Stimulated activated CD8-positive, alpha-beta memory T cell treated with anti-CD3 and anti-CD28 coated beads, Interleukin-4, amount 100 ng/mL, for 1 hour (primary cell): ENCODE measurements at regions not wholly inside any gene's neighbourhood (a gene's known extent, or its start where the extent isn't known, plus 50 kb on each side); places are given as distances from the start of the nearest gene placed in this dataset.
"Not testable (repeated sequence)": the region's sequence is repeated elsewhere in the genome, so short reads cannot be mapped to it uniquely, and the experiment has no call there.

Experiments used
- DNase-seq, 2 donors: peaks; one replicate each; pipeline ENCODE4 v3.0.0-alpha.2; 2020; ENCODE audit warnings: low read depth in 2 of 2, low spot score in 1 of 2

GRCh38 chr21:35508139-35508888, 459.2 kb upstream of the RUNX1 start:
- DNase-seq, result no peak

DNA sequence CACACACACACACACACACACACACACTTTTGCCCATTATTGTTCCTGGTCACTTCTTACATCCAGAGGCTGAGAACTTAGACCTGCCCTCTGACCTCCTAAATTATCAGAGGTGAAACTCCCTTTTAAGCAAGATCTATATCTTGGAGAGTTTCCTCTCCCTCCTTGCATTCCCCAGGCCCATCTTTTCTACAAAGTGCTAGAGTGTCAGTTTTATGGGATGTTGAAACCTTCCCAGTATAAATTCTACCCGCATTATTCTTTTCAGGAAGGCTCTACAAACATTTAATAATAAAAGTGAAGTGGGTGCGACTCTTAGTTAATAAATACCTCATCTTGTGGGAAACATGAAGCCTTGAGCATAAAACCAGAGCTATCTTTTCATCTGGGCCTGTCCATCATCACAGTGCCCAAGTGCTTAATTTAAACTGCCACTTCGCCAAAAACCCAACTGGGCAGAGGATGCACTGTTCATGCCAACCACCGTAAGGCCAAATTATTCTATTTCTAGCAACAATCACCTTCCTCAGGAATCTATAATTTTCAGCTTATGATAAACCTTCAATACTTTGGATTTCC, 458.2 kb upstream of the RUNX1 start:
- DNase-seq, result no peak

GRCh38 chr21:35506771-35507170, 457.7 kb upstream of the RUNX1 start:
- DNase-seq, result no peak

- DNase-seq, result no peak
Observed at GRCh38 chr21:35506352-35506751, 457.2 kb upstream of the RUNX1 start.

DNA sequence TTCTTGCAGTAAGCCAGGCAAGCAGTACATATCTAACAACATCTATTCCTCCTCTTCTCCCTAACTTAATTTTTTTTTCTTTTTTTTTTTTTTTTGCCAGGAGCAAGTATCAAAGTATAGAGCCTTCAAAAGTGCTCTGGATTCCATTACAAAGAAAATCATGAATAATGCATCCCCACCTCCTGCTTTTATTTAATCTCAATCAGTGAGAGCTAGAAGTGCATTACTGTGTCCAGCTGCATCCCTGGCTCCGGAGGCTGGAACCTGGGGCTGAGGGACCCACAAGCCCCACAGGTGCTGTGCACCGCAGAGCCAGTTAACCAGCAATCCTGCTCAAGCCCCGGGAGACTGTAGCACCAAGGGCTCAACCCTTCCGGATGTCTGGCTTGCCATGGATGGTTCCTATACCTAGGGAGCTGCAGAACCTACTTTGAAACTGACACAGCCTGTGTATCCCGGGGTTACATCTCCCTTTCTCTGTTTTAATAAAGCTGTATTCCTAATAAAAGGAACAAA, 455.9 kb upstream of the RUNX1 start:
- DNase-seq, result no peak

- DNase-seq, result no peak
Observed at GRCh38 chr21:35504277-35504676, 455.2 kb upstream of the RUNX1 start.

DNA sequence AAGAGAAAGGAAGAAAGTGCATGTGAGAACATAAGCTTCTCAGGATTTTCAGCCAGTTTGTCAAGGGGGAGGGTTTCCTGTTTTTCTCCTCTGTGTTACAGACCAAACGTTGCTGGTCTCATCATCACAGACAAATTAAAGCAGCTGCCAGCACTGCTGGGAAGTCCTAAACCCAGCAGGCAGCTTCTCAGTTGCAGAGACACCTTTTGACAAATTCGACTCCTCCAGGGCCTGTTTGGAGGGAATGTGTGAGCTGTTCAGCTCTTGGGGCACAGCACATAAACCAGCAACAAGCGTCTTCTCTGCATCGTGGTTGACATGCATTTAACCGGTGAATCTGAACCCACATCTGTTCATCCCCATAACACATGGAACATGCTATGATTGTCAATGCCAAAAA, 454.6 kb upstream of the RUNX1 start:
- DNase-seq, result no peak

GRCh38 chr21:35502821-35503220, 453.7 kb upstream of the RUNX1 start:
- no peak for DNase-seq

DNA sequence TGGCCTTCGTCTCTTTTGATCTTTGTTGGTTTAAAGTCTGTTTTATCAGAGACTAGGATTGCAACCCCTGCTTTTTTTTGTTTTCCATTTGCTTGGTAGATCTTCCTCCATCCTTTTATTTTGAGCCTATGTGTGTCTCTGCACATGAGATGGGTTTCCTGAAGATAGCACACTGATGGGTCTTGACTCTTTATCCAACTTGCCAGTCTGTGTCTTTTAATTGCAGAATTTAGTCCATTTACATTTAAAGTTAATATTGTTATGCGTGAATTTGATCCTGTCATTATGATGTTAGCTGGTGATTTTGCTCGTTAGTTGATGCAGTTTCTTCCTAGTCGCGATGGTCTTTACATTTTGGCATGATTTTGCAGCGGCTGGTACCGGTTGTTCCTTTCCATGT, 448.4 kb upstream of the RUNX1 start:
- not testable (repeated sequence) for DNase-seq

- DNase-seq, result no peak
Observed at GRCh38 chr21:35491920-35492678, 443.0 kb upstream of the RUNX1 start.

GRCh38 chr21:35491114-35491513, 442.0 kb upstream of the RUNX1 start:
- DNase-seq, result no peak

GRCh38 chr21:35489389-35489980, 440.4 kb upstream of the RUNX1 start:
- no peak for DNase-seq

- DNase-seq, result no peak
Observed at GRCh38 chr21:35488946-35489345, 439.8 kb upstream of the RUNX1 start.

DNA sequence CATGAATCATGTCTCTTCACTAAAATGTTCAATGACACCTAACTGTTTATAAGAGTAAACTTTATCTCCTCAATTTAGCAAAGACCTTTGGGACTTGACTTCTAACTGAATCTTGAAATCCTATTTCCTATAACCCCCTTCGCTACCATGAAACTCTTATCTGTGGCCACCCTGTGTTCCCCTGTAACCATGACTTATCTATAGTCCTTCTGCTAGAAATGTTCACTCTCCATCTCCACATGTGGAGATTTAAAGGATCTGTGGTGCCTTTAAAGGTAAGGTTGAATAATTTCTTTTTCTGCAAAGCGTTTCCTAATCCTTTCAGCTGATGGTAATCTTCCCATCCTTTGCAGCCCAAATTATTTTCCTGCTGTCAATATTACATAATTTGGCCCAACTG, 436.3 kb upstream of the RUNX1 start:
- no peak for DNase-seq

DNA sequence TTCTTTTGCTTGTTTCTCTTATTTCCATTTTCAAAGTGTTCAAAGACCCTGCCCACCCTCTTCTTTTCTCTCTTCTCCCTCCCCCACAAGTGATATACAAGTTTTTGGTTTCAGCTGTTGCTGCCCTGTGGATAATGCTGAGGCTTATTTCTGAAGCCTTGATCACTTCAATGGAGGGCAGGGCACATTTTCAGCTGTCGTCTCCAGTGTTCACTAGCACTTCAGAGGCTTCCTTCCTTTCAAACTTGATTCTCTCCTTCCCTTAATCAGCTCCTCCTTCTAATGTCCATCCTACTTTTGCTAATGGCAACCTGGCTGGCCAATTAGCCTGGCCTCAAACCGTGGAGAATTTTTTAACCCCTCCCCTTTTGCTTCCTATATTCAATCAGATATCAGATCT, 435.7 kb upstream of the RUNX1 start:
- DNase-seq, result no peak

DNA sequence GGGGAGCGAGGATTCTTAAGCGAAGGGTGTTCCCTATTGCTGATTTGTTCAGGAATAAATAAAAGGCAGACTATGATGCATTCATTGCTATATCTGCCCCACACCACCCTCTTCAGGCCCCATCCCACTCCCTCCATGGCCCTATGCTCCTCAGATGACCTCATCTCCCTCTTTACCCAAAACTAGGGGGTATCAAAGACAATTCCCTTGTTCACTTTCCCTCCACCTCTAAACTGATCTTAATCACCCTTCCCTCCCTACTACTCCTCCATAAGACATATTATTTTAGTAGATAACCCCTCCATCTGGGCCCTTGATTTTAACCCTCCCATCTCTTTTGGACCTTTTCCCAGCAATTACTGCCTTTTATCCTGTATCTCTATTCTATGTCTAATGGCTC, 434.9 kb upstream of the RUNX1 start:
- no peak for DNase-seq

DNA sequence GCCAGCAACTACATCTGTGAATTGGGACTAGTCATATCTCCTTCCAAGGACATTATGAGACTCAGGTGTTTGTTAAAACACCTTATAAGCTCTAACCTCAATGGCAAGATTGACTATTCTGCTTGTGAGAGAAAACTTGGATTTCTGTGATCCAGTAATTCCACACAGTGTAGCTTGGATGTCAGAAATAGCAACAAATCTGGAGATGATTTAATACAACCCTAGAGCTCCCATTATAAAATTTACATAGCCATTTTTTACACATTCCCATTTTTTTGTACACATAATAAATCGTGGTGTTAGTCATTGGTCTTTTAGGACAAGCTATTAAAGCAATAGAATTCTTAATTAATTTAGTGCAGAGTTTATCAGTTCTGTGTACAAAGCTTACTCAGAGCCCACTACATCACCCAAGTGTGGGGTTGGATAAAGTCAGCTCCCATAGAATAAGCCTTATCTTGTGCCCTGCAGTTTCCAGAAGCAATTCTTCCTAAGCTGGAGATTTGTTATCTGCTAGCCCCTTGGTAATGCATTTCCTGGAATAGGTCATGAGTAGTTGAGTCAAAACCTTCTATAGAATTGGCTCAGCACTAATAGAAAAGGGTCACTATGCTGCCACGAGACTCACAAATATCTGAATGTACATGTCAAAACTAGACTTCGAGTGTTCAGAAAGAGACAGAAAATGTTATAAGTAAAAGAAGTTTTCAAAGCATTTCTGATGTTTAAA, 434.0 kb upstream of the RUNX1 start:
- no peak for DNase-seq

- no peak for DNase-seq
Observed at GRCh38 chr21:35482096-35482495, 433.0 kb upstream of the RUNX1 start.

GRCh38 chr21:35481005-35481404, 431.9 kb upstream of the RUNX1 start:
- no peak for DNase-seq

- no peak for DNase-seq
Observed at GRCh38 chr21:35479529-35479928, 430.4 kb upstream of the RUNX1 start.

DNA sequence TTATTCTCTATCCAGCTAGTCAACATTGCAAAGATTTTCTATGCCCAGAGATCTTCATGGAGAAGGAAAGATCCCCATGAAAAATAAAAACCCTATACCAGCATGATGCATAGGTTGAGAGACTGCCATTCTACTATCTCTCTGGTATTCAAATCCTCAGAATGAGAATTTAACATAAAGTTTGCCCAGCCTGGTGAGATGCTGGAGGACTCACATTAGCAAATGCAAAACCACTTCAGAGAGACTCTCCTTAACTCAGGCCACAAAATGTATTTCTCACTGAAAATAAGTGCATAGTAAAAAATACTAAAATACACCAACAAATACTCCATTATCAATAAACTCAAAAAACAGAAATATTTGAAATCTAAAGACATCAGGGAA, 430.0 kb upstream of the RUNX1 start:
- no peak for DNase-seq
